GM12892 (cell line): ENCODE measurements at regions not wholly inside any gene's neighbourhood (a gene's known extent, or its start where the extent isn't known, plus 50 kb on each side); places are given as distances from the start of the nearest gene placed in this dataset.

Experiments used
- DNase-seq: peaks from one replicate; pipeline ENCODE4 v3.0.0; 2011; ENCODE audit not compliant: insufficient read length
- FAIRE-seq: peaks from 2 replicates; lab custom pipeline; 2011; peaks lifted over from hg19 to GRCh38; lab: Jason Lieb, UNC
- POLR2A ChIP-seq: IDR thresholded peaks from 2 replicates; pipeline ENCODE4 v1.6.1; 2011; ENCODE audit warnings: low read depth, low read length, control low read depth
- POLR2AphosphoS5 ChIP-seq: IDR thresholded peaks from 2 replicates; pipeline ENCODE4 v1.6.1; 2011; ENCODE audit warnings: low read depth, low read length, control low read depth
- TAF1 ChIP-seq: IDR thresholded peaks from 2 replicates; pipeline ENCODE4 v1.6.1; 2011; ENCODE audit warnings: low read depth, mild to moderate bottlenecking, control low read depth, low read length, borderline replicate concordance

DNA sequence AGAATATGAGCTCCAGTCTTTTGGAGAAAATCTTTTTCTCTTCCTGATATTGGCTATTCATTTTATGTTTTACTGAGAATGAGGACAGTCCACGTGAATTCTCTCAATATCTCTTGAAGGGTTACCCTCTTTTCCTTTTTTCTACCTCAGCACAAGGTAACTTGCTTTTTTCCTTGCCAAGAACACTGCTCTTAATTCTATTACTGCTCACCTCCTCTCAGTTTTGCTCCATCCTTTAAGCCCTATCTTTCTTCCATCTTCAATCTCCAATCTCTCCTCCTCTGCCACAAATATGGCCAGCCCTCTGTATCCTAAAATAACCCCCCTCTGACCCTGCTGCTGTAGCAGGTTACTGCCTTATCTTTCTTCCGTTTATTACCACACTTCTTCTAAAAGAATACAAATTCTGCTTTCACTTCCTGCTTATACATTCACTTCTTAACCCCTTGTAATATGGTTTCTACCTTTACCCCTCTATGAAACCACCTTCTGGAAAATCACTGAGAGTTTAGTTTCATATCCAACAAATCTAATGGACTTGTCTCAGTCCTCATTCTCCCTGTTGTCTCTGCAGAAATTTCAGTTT is 89.0 kb downstream of the NFKBIZ start:
- TF ChIP-seq POLR2AphosphoS5 (no peak), POLR2A (no peak), TAF1 (no peak)
- peak; percentile 13 for DNase-seq
- peak; percentile 94 for FAIRE-seq

GRCh38 chr3:101939361-101940049 is 90.2 kb downstream of the NFKBIZ start:
- FAIRE-seq, result peak; percentile 17
- TF ChIP-seq TAF1 (no peak), POLR2A (no peak), POLR2AphosphoS5 (no peak)
- DNase-seq, result no peak

- no peak for DNase-seq
- no peak for TF ChIP-seq POLR2A
- TF ChIP-seq POLR2AphosphoS5, result no peak
- no peak for TF ChIP-seq TAF1
- peak; percentile 5 for FAIRE-seq
Measured at GRCh38 chr3:101940521-101941317, 91.4 kb downstream of the NFKBIZ start.

GRCh38 chr3:101941318-101942040 is 92.2 kb downstream of the NFKBIZ start:
- TF ChIP-seq POLR2AphosphoS5 (no peak), POLR2A (no peak)
- DNase-seq, result no peak
- FAIRE-seq, result peak; percentile 24

- DNase-seq (no peak), FAIRE-seq (peak; percentile 81)
- no peak for TF ChIP-seq TAF1
- no peak for TF ChIP-seq POLR2AphosphoS5
- no peak for TF ChIP-seq POLR2A
Measured at GRCh38 chr3:101942356-101942755, 93.0 kb downstream of the NFKBIZ start.

- TF ChIP-seq POLR2A (no peak), TAF1 (no peak), POLR2AphosphoS5 (no peak)
- FAIRE-seq, result peak; percentile 66
- DNase-seq, result no peak
Measured at GRCh38 chr3:101943029-101943428, 93.7 kb downstream of the NFKBIZ start.

- no peak for TF ChIP-seq TAF1
- no peak for TF ChIP-seq POLR2AphosphoS5
- no peak for TF ChIP-seq POLR2A
- FAIRE-seq, result peak; percentile 64
Measured at GRCh38 chr3:101944308-101944707, 95.0 kb downstream of the NFKBIZ start.

GRCh38 chr3:101945980-101946379 is 96.7 kb downstream of the NFKBIZ start:
- TF ChIP-seq TAF1 (no peak), POLR2A (no peak), POLR2AphosphoS5 (no peak)
- DNase-seq (no peak), FAIRE-seq (no peak)

More at GRCh38 chr3:101944308-101944707, 95.0 kb downstream of the NFKBIZ start:
- no peak for DNase-seq

- FAIRE-seq (no peak), DNase-seq (no peak)
- TF ChIP-seq TAF1, result no peak
- no peak for TF ChIP-seq POLR2AphosphoS5
- no peak for TF ChIP-seq POLR2A
Measured at GRCh38 chr3:101946906-101947305, 97.6 kb downstream of the NFKBIZ start.

GRCh38 chr3:101950510-101950909 is 101.2 kb downstream of the NFKBIZ start:
- no peak for FAIRE-seq
- TF ChIP-seq POLR2A (no peak), TAF1 (no peak), POLR2AphosphoS5 (no peak)
- DNase-seq, result no peak

DNA sequence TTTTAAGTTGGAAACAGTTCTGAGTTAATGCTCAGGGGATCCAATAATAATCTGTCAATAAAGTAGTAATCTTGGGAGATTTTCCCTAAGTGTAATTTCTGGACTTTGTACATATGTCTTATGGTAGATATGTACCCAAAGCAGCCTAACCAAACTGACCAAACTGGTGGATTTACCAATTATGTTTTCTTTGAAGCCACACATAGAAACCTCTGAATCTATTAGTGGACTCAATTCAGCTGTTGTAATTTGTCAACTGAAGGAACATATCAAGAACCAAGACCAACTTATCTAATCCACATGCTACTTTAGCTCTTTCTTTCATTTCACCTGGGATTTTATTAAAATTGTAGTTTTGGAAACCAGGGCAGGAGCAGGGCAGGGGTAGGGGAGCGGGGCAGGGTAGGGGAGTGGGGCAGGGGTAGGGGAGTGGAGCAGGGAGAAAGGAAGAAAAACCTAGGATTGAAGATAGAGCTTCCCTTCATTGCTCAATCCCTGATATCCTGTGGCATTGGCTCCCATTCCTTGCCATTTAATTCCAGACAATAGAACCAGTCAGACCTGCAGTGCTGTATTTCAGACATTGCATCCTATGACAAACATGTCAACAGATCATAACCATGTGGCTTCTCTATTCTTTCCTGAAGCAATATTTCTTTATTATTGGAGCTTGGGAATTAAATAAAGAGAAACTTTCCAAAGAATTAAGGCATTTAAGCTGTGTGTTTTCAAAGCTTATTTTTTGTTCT is 101.8 kb downstream of the NFKBIZ start:
- no peak for DNase-seq
- TF ChIP-seq TAF1 (no peak), POLR2A (no peak), POLR2AphosphoS5 (no peak)
- FAIRE-seq, result peak; percentile 56
